ENCODE measurements at regions not wholly inside any gene's neighbourhood (a gene's known extent, or its start where the extent isn't known, plus 50 kb on each side); places are given as distances from the start of the nearest gene placed in this dataset.
A peak's percentile ranks its signal among the peaks of the same experiment; 100 is the strongest.

- in situ Hi-C loops (cut with HindIII; ENCODE audit: low sequenced_read_pairs) = loop anchor here (25.0 kb wide), 1 partner anchor 437 kb away; no protein-coding TSS in a partner anchor
- H3K4me3 ChIP-seq (ENCODE audit: low read depth, low read length) = no peak overlapping the region
- DNase-seq (ENCODE audit: low read depth) = no peak
- TF ChIP-seq, protein P1, sequence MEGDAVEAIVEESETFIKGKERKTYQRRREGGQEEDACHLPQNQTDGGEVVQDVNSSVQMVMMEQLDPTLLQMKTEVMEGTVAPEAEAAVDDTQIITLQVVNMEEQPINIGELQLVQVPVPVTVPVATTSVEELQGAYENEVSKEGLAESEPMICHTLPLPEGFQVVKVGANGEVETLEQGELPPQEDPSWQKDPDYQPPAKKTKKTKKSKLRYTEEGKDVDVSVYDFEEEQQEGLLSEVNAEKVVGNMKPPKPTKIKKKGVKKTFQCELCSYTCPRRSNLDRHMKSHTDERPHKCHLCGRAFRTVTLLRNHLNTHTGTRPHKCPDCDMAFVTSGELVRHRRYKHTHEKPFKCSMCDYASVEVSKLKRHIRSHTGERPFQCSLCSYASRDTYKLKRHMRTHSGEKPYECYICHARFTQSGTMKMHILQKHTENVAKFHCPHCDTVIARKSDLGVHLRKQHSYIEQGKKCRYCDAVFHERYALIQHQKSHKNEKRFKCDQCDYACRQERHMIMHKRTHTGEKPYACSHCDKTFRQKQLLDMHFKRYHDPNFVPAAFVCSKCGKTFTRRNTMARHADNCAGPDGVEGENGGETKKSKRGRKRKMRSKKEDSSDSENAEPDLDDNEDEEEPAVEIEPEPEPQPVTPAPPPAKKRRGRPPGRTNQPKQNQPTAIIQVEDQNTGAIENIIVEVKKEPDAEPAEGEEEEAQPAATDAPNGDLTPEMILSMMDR (IDR thresholded peaks at IDR 0.05; ENCODE audit: low read depth, low read length, missing control alignments) = no peak
Measured at GRCh38 chr9:121550041-121550440, 50.4 kb upstream of the GGTA1 start.

DNA sequence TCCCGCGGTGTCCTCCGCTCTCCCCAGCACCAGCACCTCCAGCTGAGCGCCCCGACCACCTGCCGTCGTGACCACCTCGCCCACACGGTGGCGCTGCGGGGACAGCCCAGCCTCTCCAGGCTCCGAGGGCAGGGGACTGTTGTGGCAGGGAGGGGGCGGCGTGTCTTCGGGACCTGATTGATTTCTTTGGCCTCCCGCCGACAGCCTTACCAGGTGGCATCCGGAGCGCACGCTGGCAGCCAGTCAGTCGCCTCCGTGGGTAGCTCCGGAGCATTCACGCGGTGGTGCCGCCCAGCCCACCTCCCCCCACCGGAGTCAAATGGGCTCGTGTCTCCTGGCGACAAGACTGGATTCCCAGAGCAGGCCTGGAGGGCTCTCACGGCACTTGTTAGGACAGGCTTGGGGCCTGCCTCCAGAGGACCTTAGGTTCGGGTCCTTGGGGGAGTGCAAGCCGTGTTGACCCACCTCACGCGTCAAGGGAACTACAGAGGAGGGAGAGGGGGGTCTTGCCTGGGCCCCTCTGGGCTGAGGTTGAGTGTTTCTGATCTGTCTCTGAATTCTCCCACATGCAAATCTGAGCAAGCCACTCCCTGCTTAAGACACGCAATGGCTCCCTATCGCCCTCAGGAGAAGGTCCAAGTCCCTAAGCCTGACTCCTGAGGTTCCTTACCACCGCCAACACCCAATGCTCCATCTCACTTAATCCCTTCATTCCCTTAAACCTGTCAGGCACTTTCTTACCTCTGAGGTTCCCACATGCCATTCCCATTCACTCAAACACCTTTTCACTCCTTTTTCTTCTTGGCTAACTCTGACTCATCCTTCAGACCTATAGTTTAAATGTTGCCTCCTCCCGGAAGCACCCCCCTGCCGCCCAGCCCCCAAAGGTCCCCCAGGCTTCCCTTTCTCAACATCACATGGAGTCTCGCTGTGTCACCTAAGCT is 51.2 kb upstream of the GGTA1 start:
- H3K4me3 ChIP-seq (ENCODE audit: low read depth, low read length) = peak overlapping the region; percentile 10
- in situ Hi-C loops (cut with HindIII; ENCODE audit: low sequenced_read_pairs) = loop anchor here (25.0 kb wide), 1 partner anchor 436 kb away; no protein-coding TSS in a partner anchor
- DNase-seq (ENCODE audit: low read depth) = peak; percentile 23
- TF ChIP-seq, protein P1 (IDR thresholded peaks at IDR 0.05; ENCODE audit: low read depth, low read length, missing control alignments) = peak; percentile 80

- no peak overlapping the region for H3K4me3 ChIP-seq (ENCODE audit: low read depth, low read length)
- TF ChIP-seq, protein P1 (IDR thresholded peaks at IDR 0.05; ENCODE audit: low read depth, low read length, missing control alignments) = no peak
- no peak for DNase-seq (ENCODE audit: low read depth)
- in situ Hi-C loops (cut with HindIII; ENCODE audit: low sequenced_read_pairs) = loop anchor here (25.0 kb wide), 1 partner anchor 435 kb away; no protein-coding TSS in a partner anchor
Measured at GRCh38 chr9:121551985-121552753, 52.5 kb upstream of the GGTA1 start.

- H3K4me3 ChIP-seq (ENCODE audit: low read depth, low read length) = no peak overlapping the region
- DNase-seq (ENCODE audit: low read depth) = no peak
- TF ChIP-seq, protein P1 (IDR thresholded peaks at IDR 0.05; ENCODE audit: low read depth, low read length, missing control alignments) = no peak
- in situ Hi-C loops (cut with HindIII; ENCODE audit: low sequenced_read_pairs) = loop anchor here (25.0 kb wide), 1 partner anchor 431 kb away; no protein-coding TSS in a partner anchor
Measured at GRCh38 chr9:121556082-121556481, 56.4 kb upstream of the GGTA1 start.

DNA sequence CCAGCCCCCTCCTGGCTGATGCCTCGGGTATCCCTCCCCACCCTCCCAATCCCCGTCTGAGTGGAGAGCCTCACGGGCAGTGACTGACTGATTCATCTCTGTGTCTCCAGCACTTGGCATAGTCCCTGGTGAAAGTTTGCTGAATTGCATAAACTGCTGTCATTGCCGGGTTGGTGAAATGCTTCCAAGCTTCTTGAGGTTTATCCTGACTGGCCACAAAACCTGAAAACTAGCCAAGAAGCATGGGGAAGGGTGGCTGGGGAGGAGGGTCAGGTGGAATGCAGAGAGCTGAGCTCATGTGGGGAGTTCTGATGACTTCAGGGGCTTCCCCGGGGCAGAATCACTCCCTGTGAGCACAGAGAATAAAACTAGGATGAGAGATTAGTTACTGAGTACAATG is 56.9 kb upstream of the GGTA1 start:
- TF ChIP-seq, protein P1 (IDR thresholded peaks at IDR 0.05; ENCODE audit: low read depth, low read length, missing control alignments) = no peak
- in situ Hi-C loops (cut with HindIII; ENCODE audit: low sequenced_read_pairs) = loop anchor here (25.0 kb wide), 1 partner anchor 431 kb away; no protein-coding TSS in a partner anchor
- DNase-seq (ENCODE audit: low read depth) = peak; percentile 99
- no peak overlapping the region for H3K4me3 ChIP-seq (ENCODE audit: low read depth, low read length)
